ENCODE measurements at regions not wholly inside any gene's neighbourhood (a gene's known extent, or its start where the extent isn't known, plus 50 kb on each side); places are given as distances from the start of the nearest gene placed in this dataset.
A peak's percentile ranks its signal among the peaks of the same experiment; 100 is the strongest.

GRCh38 chr5:99060306-99061261 lies 131.8 kb upstream of the CHD1 start (continued):
- no peak for TF ChIP-seq REST (IDR thresholded peaks at IDR 0.05; ENCODE audit: low read depth, low read length)
- no peak for TF ChIP-seq RXRA (IDR thresholded peaks at IDR 0.05; ENCODE audit: borderline replicate concordance, low read depth)
- no peak for TF ChIP-seq JUND (IDR thresholded peaks at IDR 0.05)
- peak; percentile 64 for TF ChIP-seq PBX3 (IDR thresholded peaks at IDR 0.05)
- TF ChIP-seq GATA2 (CRISPR knock-in tag; IDR thresholded peaks at IDR 0.05), result no peak
- peak; percentile 82 for TF ChIP-seq RAD21 (IDR thresholded peaks at IDR 0.05; ENCODE audit: low read length)
- no peak for TF ChIP-seq EZH2phosphoT487 (IDR thresholded peaks at IDR 0.05; ENCODE audit: borderline replicate concordance, low read depth)
- TF ChIP-seq NRF1 (IDR thresholded peaks at IDR 0.05; ENCODE audit: low read depth, low read length), result no peak
- no peak for TF ChIP-seq MEF2A (IDR thresholded peaks at IDR 0.05; ENCODE audit: borderline replicate concordance, low read depth)
- no peak for TF ChIP-seq USF2 (IDR thresholded peaks at IDR 0.05; ENCODE audit: borderline replicate concordance, low read depth, low read length)
- TF ChIP-seq ZBTB33 (IDR thresholded peaks at IDR 0.05; ENCODE audit: borderline replicate concordance, low read depth), result no peak
- no peak for TF ChIP-seq SIN3A (IDR thresholded peaks at IDR 0.05; ENCODE audit: borderline replicate concordance, low read depth, low read length)
- no peak for TF ChIP-seq EP300 (IDR thresholded peaks at IDR 0.05; ENCODE audit: borderline replicate concordance in 1 of 2, low read depth in 1 of 2, low read length in 1 of 2)
- TF ChIP-seq TAF1 (IDR thresholded peaks at IDR 0.05; ENCODE audit: borderline replicate concordance, low read depth, low read length), result no peak

All from SK-N-SH (cell line).